SW 1271 (cell line): ENCODE measurements at regions not wholly inside any gene's neighbourhood (a gene's known extent, or its start where the extent isn't known, plus 50 kb on each side); places are given as distances from the start of the nearest gene placed in this dataset.
A peak's percentile ranks its signal among the peaks of the same experiment; 100 is the strongest.

Experiments used
- DNase-seq, 2 experiments: peaks; one replicate each; lab custom pipeline; 2025; lab: John Stamatoyannopoulos, UW

- no peak for DNase-seq
Observed at GRCh38 chr20:7257099-7257498, 489.6 kb downstream of the BMP2 start.

GRCh38 chr20:7257692-7258466 lies 490.4 kb downstream of the BMP2 start:
- no peak for DNase-seq

- no peak for DNase-seq
Observed at GRCh38 chr20:7262803-7263202, 495.3 kb downstream of the BMP2 start.

- no peak for DNase-seq
Observed at GRCh38 chr20:7264137-7264536, 496.7 kb downstream of the BMP2 start.

- DNase-seq: no peak
Observed at GRCh38 chr20:7269452-7269851, 502.0 kb downstream of the BMP2 start.

- DNase-seq: no peak
Observed at GRCh38 chr20:7272512-7272911, 505.0 kb downstream of the BMP2 start.

GRCh38 chr20:7274870-7275269 lies 507.4 kb downstream of the BMP2 start:
- no peak for DNase-seq

GRCh38 chr20:7275645-7276237 lies 508.3 kb downstream of the BMP2 start:
- DNase-seq: no peak

- peak; percentile 22 to 70 for DNase-seq
Observed at GRCh38 chr20:7285918-7286556, 518.6 kb downstream of the BMP2 start.

- no peak for DNase-seq
Observed at GRCh38 chr20:7291323-7291943, 523.9 kb downstream of the BMP2 start.

- DNase-seq: no peak
Observed at GRCh38 chr20:7291946-7292345, 524.5 kb downstream of the BMP2 start.

- DNase-seq: no peak
Observed at GRCh38 chr20:7294816-7295360, 527.4 kb downstream of the BMP2 start.

GRCh38 chr20:7301807-7302206 lies 534.3 kb downstream of the BMP2 start:
- no peak for DNase-seq

GRCh38 chr20:7302250-7302649 lies 534.8 kb downstream of the BMP2 start:
- DNase-seq: no peak

- no peak for DNase-seq
Observed at GRCh38 chr20:7305976-7306375, 538.5 kb downstream of the BMP2 start.

- DNase-seq: no peak
Observed at GRCh38 chr20:7308163-7308562, 540.7 kb downstream of the BMP2 start.

- DNase-seq: no peak
Observed at GRCh38 chr20:7313047-7313446, 545.6 kb downstream of the BMP2 start.

- no peak for DNase-seq
Observed at GRCh38 chr20:7323957-7324356, 556.5 kb downstream of the BMP2 start.

- DNase-seq: no peak
Observed at GRCh38 chr20:7327810-7328209, 560.3 kb downstream of the BMP2 start.

GRCh38 chr20:7330850-7331249 lies 563.4 kb downstream of the BMP2 start:
- DNase-seq: no peak

GRCh38 chr20:7332169-7332568 lies 564.7 kb downstream of the BMP2 start:
- no peak for DNase-seq

- DNase-seq: no peak
Observed at GRCh38 chr20:7333841-7334240, 566.4 kb downstream of the BMP2 start.

- DNase-seq: no peak
Observed at GRCh38 chr20:7346026-7346425, 578.5 kb downstream of the BMP2 start.
